ENCODE measurements at regions not wholly inside any gene's neighbourhood (a gene's known extent, or its start where the extent isn't known, plus 50 kb on each side); places are given as distances from the start of the nearest gene placed in this dataset.

- no peak for TF ChIP-seq CTCF (conservative IDR thresholded peaks at IDR 0.05; ENCODE audit: low read depth, low read length)
- no peak for TF ChIP-seq EZH2 (IDR thresholded peaks at IDR 0.05; ENCODE audit: borderline replicate concordance, low read depth, low read length, poor library complexity, severe bottlenecking)
These were observed 443.4 kb downstream of the TBC1D4 start for GRCh38 chr13:75038393-75039113.
